Upper lobe of right lung (tissue), 1 donor: ENCODE measurements at regions not wholly inside any gene's neighbourhood (a gene's known extent, or its start where the extent isn't known, plus 50 kb on each side); places are given as distances from the start of the nearest gene placed in this dataset.

Experiments
- ATAC-seq: fragments of 200-7000 bp; cut with Tn5 transposase; one replicate; pipeline ENCODE4 v1.9.1; 2020; ENCODE audit warnings: mild to moderate bottlenecking, moderate library complexity
- DNase-seq: peaks from one replicate; pipeline ENCODE4 v3.0.0-alpha.2; 2020
- H3K27ac ChIP-seq: fragments of 200-600 bp; one replicate; pipeline ENCODE4 v1.8.0; 2022
- H3K27me3 ChIP-seq: fragments of 200-600 bp; one replicate; pipeline ENCODE4 v1.8.0; 2022; ENCODE audit warnings: mild to moderate bottlenecking
- H3K36me3 ChIP-seq: fragments of 200-600 bp; one replicate; pipeline ENCODE4 v1.8.0; 2022
- H3K4me1 ChIP-seq: fragments of 200-600 bp; one replicate; pipeline ENCODE4 v1.8.0; 2022
- H3K4me3 ChIP-seq: fragments of 200-600 bp; one replicate; pipeline ENCODE4 v1.8.0; 2022; ENCODE audit warnings: mild to moderate bottlenecking
- H3K9me3 ChIP-seq: fragments of 200-600 bp; one replicate; pipeline ENCODE4 v1.8.0; 2022
- CTCF ChIP-seq: fragments of 200-600 bp; IDR thresholded peaks from one replicate; pipeline ENCODE4 v1.8.0; 2022; ENCODE audit warnings: antibody characterized with exemption
- intact Hi-C: fragments of 100-400 bp; cut with DNase I; formaldehyde crosslinking; loops from one replicate; pipeline ENCODE4 v1.11.0; 2022
- donor health status: DM: no; HTN: yes; CAD: no; lungs with severe emphysema.

GRCh38 chr7:21134631-21135030 lies 293.3 kb upstream of the SP4 start:
- ATAC-seq (no peak), DNase-seq (no peak)
- no peaks in the 10 kb centered on the region for H3K4me1 ChIP-seq
- no peak for TF ChIP-seq CTCF
- no peak overlapping the region for H3K27ac ChIP-seq
- no peaks in the 10 kb centered on the region for H3K9me3 ChIP-seq
- no peak overlapping the region for H3K4me3 ChIP-seq
- no peaks in the 10 kb centered on the region for H3K36me3 ChIP-seq
- intact Hi-C loops, result no loop called here
- no peaks in the 10 kb centered on the region for H3K27me3 ChIP-seq

GRCh38 chr7:21135437-21135836 lies 292.4 kb upstream of the SP4 start:
- H3K27ac ChIP-seq, result no peak overlapping the region
- DNase-seq (no peak), ATAC-seq (no peak)
- TF ChIP-seq CTCF, result no peak
- H3K9me3 ChIP-seq, result no peaks in the 10 kb centered on the region
- H3K4me3 ChIP-seq, result no peak overlapping the region
- intact Hi-C loops, result no loop called here
- H3K27me3 ChIP-seq, result no peaks in the 10 kb centered on the region
- no peaks in the 10 kb centered on the region for H3K4me1 ChIP-seq
- no peaks in the 10 kb centered on the region for H3K36me3 ChIP-seq

GRCh38 chr7:21137640-21138039 lies 290.2 kb upstream of the SP4 start:
- Histone ChIP-seq H3K4me1 (no peaks in the 10 kb centered on the region), H3K36me3 (no peaks in the 10 kb centered on the region), H3K27ac (no peak overlapping the region), H3K27me3 (no peaks in the 10 kb centered on the region), H3K4me3 (no peak overlapping the region), H3K9me3 (no peaks in the 10 kb centered on the region)
- intact Hi-C loops, result no loop called here
- ATAC-seq (no peak), DNase-seq (no peak)
- TF ChIP-seq CTCF, result no peak

- H3K4me1 ChIP-seq, result no peaks in the 10 kb centered on the region
- H3K27me3 ChIP-seq, result no peaks in the 10 kb centered on the region
- no peak for ATAC-seq
- intact Hi-C loops, result no loop called here
- no peak overlapping the region for H3K27ac ChIP-seq
- H3K36me3 ChIP-seq, result no peaks in the 10 kb centered on the region
- no peak for DNase-seq
- no peak overlapping the region for H3K4me3 ChIP-seq
- no peaks in the 10 kb centered on the region for H3K9me3 ChIP-seq
- no peak for TF ChIP-seq CTCF
Measured at GRCh38 chr7:21140622-21141021, 287.3 kb upstream of the SP4 start.

- Histone ChIP-seq H3K4me3 (no peak overlapping the region), H3K4me1 (no peaks in the 10 kb centered on the region), H3K36me3 (no peaks in the 10 kb centered on the region), H3K27me3 (no peaks in the 10 kb centered on the region), H3K9me3 (no peaks in the 10 kb centered on the region), H3K27ac (no peak overlapping the region)
- DNase-seq, result no peak
- no peak for TF ChIP-seq CTCF
- no peak for ATAC-seq
- intact Hi-C loops, result no loop called here
Measured at GRCh38 chr7:21141476-21141875, 286.4 kb upstream of the SP4 start.

GRCh38 chr7:21142081-21142480 lies 285.8 kb upstream of the SP4 start:
- Histone ChIP-seq H3K36me3 (no peaks in the 10 kb centered on the region), H3K27me3 (no peaks in the 10 kb centered on the region), H3K4me3 (no peak overlapping the region), H3K27ac (no peak overlapping the region), H3K9me3 (no peaks in the 10 kb centered on the region), H3K4me1 (no peaks in the 10 kb centered on the region)
- intact Hi-C loops, result no loop called here
- DNase-seq, result no peak
- no peak for ATAC-seq
- TF ChIP-seq CTCF, result no peak
